ENCODE measurements at regions not wholly inside any gene's neighbourhood (a gene's known extent, or its start where the extent isn't known, plus 50 kb on each side); places are given as distances from the start of the nearest gene placed in this dataset.

GRCh38 chrX:131614241-131614640 is 70.4 kb downstream of the OR13H1 start:
- H3K4me3 ChIP-seq (ENCODE audit: insufficient read depth, low read length), result no peak overlapping the region
- H3K9me3 ChIP-seq (ENCODE audit: low read depth, low read length), result no peaks in the 10 kb centered on the region
- H3K36me3 ChIP-seq (ENCODE audit: insufficient read depth, low read length), result no peaks in the 10 kb centered on the region
- TF ChIP-seq, protein P1, sequence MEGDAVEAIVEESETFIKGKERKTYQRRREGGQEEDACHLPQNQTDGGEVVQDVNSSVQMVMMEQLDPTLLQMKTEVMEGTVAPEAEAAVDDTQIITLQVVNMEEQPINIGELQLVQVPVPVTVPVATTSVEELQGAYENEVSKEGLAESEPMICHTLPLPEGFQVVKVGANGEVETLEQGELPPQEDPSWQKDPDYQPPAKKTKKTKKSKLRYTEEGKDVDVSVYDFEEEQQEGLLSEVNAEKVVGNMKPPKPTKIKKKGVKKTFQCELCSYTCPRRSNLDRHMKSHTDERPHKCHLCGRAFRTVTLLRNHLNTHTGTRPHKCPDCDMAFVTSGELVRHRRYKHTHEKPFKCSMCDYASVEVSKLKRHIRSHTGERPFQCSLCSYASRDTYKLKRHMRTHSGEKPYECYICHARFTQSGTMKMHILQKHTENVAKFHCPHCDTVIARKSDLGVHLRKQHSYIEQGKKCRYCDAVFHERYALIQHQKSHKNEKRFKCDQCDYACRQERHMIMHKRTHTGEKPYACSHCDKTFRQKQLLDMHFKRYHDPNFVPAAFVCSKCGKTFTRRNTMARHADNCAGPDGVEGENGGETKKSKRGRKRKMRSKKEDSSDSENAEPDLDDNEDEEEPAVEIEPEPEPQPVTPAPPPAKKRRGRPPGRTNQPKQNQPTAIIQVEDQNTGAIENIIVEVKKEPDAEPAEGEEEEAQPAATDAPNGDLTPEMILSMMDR (IDR thresholded peaks at IDR 0.05; ENCODE audit: extremely low read depth, low read depth, low read length), result no peak
- H3K4me2 ChIP-seq (ENCODE audit: insufficient read depth, low read length), result no peak overlapping the region
- no peaks in the 10 kb centered on the region for H3K79me2 ChIP-seq (ENCODE audit: insufficient read depth, low read length)
- H3K4me1 ChIP-seq (ENCODE audit: insufficient read depth, low read length), result no peaks in the 10 kb centered on the region
- peaks cover 18% of the 10 kb centered on the region for H3K27me3 ChIP-seq (ENCODE audit: insufficient read depth, low read length)
- H3K27ac ChIP-seq (ENCODE audit: low read depth, low read length), result no peak overlapping the region
- H4K20me1 ChIP-seq (ENCODE audit: insufficient read depth, low read length), result no peaks in the 10 kb centered on the region
- DNase-seq (ENCODE audit: insufficient read length, low spot score, missing footprints), result no peak
- no peak overlapping the region for H2AFZ ChIP-seq (ENCODE audit: low read length)

DNA sequence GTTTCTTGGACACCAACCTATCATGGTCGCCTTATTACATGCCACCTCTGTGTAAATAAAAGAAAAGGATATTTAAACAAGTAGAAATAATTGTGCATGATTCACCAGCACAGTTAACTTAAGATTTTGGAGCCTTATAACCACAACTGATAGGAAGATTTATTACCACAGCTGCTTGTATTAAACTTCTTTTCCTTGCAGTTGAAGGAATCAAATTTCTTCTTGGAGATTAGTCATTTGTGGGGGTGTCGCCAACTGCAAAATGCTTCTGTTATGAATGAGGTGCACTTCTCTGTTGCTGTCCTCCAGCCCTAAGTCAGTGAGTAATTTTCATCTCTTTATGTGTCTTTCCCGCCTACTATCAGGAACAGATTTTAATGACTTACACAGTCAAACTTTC is 73.3 kb downstream of the OR13H1 start:
- Histone ChIP-seq H3K79me2 (ENCODE audit: insufficient read depth, low read length) (no peaks in the 10 kb centered on the region), H3K36me3 (ENCODE audit: insufficient read depth, low read length) (no peaks in the 10 kb centered on the region), H2AFZ (ENCODE audit: low read length) (no peak overlapping the region), H3K4me3 (ENCODE audit: insufficient read depth, low read length) (no peak overlapping the region), H3K4me2 (ENCODE audit: insufficient read depth, low read length) (no peak overlapping the region), H3K27ac (ENCODE audit: low read depth, low read length) (no peak overlapping the region), H3K27me3 (ENCODE audit: insufficient read depth, low read length) (peaks cover 24% of the 10 kb centered on the region), H3K9me3 (ENCODE audit: low read depth, low read length) (no peaks in the 10 kb centered on the region), H4K20me1 (ENCODE audit: insufficient read depth, low read length) (no peaks in the 10 kb centered on the region), H3K4me1 (ENCODE audit: insufficient read depth, low read length) (no peaks in the 10 kb centered on the region)
- no peak for DNase-seq (ENCODE audit: insufficient read length, low spot score, missing footprints)
- TF ChIP-seq, protein P1 (IDR thresholded peaks at IDR 0.05; ENCODE audit: extremely low read depth, low read depth, low read length), result no peak

DNA sequence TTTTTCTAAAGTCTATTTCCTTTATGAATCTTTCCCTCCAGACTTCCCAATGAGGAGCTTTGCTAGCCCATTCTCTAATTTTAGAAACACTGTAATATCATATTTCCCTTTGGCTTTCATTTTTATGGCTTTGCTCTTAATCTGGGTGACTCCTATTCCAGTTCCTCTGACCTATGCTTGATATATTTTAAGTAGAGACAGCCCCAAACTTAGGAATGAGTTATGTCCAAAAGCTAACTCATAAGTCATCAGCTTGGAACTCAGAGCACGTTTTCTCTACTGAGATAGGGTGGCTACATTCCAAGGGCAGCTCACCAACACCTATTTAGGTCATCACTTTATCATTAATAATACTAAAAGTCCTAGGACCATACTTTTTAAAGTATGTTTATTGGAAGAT is 77.8 kb downstream of the OR13H1 start:
- DNase-seq (ENCODE audit: insufficient read length, low spot score, missing footprints), result no peak
- H2AFZ ChIP-seq (ENCODE audit: low read length), result no peak overlapping the region
- no peaks in the 10 kb centered on the region for H3K4me1 ChIP-seq (ENCODE audit: insufficient read depth, low read length)
- H3K79me2 ChIP-seq (ENCODE audit: insufficient read depth, low read length), result no peaks in the 10 kb centered on the region
- H3K4me3 ChIP-seq (ENCODE audit: insufficient read depth, low read length), result no peak overlapping the region
- H3K36me3 ChIP-seq (ENCODE audit: insufficient read depth, low read length), result no peaks in the 10 kb centered on the region
- H3K27ac ChIP-seq (ENCODE audit: low read depth, low read length), result no peak overlapping the region
- no peaks in the 10 kb centered on the region for H3K9me3 ChIP-seq (ENCODE audit: low read depth, low read length)
- H3K27me3 ChIP-seq (ENCODE audit: insufficient read depth, low read length), result peaks cover 16% of the 10 kb centered on the region
- TF ChIP-seq, protein P1 (IDR thresholded peaks at IDR 0.05; ENCODE audit: extremely low read depth, low read depth, low read length), result no peak
- no peaks in the 10 kb centered on the region for H4K20me1 ChIP-seq (ENCODE audit: insufficient read depth, low read length)
- no peak overlapping the region for H3K4me2 ChIP-seq (ENCODE audit: insufficient read depth, low read length)

- H3K4me1 ChIP-seq (ENCODE audit: insufficient read depth, low read length), result no peaks in the 10 kb centered on the region
- no peak overlapping the region for H3K27ac ChIP-seq (ENCODE audit: low read depth, low read length)
- H2AFZ ChIP-seq (ENCODE audit: low read length), result no peak overlapping the region
- H3K9me3 ChIP-seq (ENCODE audit: low read depth, low read length), result no peaks in the 10 kb centered on the region
- no peaks in the 10 kb centered on the region for H3K36me3 ChIP-seq (ENCODE audit: insufficient read depth, low read length)
- H4K20me1 ChIP-seq (ENCODE audit: insufficient read depth, low read length), result no peaks in the 10 kb centered on the region
- H3K79me2 ChIP-seq (ENCODE audit: insufficient read depth, low read length), result no peaks in the 10 kb centered on the region
- H3K27me3 ChIP-seq (ENCODE audit: insufficient read depth, low read length), result peaks cover 19% of the 10 kb centered on the region
- H3K4me2 ChIP-seq (ENCODE audit: insufficient read depth, low read length), result no peak overlapping the region
- no peak for DNase-seq (ENCODE audit: insufficient read length, low spot score, missing footprints)
- H3K4me3 ChIP-seq (ENCODE audit: insufficient read depth, low read length), result no peak overlapping the region
- TF ChIP-seq, protein P1 (IDR thresholded peaks at IDR 0.05; ENCODE audit: extremely low read depth, low read depth, low read length), result no peak
Measured at GRCh38 chrX:131626681-131627296, 82.9 kb downstream of the OR13H1 start.

Data from osteoblast (primary cell).